GM20000 (cell line): ENCODE measurements at regions not wholly inside any gene's neighbourhood (a gene's known extent, or its start where the extent isn't known, plus 50 kb on each side); places are given as distances from the start of the nearest gene placed in this dataset.

Experiments used
- DNase-seq: peaks from one replicate; pipeline ENCODE4 v3.0.0; 2012; ENCODE audit warnings: low spot score
- TF ChIP-seq, protein P1 (sequence below): IDR thresholded peaks from 2 replicates; pipeline ENCODE4 v1.5.1; 2012; ENCODE audit warnings: mild to moderate bottlenecking, control low read depth; ENCODE audit errors: extremely low read depth, missing control alignments

DNA sequence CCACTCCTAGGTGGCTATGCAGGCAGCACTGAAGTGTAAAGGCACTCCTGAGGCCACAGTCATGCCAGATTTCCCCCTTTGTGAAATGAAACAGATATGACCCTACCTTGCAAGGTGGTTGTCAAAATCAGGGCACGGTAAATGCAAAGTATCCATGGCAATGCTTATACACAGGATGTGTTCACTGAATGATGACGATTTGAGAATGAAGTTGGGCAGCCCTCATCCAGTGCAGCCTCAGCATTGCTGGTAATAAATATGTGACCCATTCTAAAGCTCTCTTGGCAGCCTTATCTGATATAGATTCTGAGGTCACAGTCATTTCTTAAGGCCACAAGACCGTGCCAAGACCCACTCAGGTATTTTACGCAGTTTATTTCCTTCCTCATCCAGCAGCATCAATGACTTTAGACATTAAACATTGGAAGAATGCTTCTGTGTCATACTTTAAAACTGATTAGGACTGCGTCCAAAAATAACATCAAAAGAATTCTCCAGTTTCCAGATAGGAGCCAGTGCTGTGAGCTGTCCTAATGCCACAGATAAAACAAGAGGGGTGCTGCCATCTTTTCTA lies 125.5 kb upstream of the SERTAD2 start:
- TF ChIP-seq, protein P1, sequence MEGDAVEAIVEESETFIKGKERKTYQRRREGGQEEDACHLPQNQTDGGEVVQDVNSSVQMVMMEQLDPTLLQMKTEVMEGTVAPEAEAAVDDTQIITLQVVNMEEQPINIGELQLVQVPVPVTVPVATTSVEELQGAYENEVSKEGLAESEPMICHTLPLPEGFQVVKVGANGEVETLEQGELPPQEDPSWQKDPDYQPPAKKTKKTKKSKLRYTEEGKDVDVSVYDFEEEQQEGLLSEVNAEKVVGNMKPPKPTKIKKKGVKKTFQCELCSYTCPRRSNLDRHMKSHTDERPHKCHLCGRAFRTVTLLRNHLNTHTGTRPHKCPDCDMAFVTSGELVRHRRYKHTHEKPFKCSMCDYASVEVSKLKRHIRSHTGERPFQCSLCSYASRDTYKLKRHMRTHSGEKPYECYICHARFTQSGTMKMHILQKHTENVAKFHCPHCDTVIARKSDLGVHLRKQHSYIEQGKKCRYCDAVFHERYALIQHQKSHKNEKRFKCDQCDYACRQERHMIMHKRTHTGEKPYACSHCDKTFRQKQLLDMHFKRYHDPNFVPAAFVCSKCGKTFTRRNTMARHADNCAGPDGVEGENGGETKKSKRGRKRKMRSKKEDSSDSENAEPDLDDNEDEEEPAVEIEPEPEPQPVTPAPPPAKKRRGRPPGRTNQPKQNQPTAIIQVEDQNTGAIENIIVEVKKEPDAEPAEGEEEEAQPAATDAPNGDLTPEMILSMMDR = no peak

DNA sequence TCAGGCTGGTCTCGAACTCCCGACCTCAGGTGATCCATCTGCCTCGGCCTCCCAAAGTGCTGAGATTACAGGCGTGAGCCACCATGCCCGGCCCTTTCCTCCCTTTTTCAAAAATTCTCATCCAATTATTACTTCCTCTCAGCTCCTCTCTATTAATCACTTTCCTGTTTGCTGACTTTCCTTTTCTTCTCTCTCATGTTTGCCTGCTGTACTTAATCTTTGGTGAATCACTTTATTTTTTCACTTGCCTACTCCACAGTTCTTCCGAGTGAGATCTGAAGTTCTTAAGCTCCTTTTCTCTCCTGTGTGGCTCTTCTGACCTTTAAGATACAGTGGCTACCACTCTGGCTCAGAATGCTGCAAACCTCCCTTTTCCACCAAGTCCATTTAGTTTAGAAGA lies 126.3 kb upstream of the SERTAD2 start:
- TF ChIP-seq, protein P1 = no peak
- no peak for DNase-seq

More for the DNA sequence above, 125.5 kb upstream of the SERTAD2 start:
- no peak for DNase-seq

DNA sequence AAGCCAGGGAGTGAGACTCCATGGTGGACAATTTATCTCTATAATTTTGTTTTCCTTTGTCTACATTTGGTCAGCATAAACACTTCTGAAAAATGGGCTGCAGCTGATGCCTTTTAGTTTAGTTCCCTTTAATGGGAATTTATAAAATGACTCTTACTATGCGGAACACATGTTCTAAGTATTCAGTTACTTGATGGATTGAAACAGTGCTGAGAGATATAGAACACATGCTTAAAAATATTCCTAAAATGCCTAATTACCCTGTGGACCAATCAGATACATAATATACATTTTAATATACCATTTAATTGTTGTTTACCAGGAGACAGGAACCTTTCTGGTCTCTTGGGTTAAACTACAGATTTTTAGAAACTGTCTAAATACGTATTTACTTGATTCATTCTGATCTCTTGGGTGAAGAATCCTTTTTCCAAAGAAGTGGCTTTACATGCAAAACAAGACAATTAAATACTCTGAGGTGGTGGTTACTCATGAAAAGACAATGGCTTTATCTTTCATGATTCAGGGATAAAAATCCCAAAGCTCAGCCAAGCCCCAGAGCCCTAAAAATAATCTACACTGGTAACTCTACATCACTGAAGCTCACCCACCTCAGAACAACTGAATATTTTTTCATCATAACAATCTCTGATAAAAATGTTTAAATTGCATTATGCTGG lies 128.1 kb upstream of the SERTAD2 start:
- TF ChIP-seq, protein P1 = no peak

DNA sequence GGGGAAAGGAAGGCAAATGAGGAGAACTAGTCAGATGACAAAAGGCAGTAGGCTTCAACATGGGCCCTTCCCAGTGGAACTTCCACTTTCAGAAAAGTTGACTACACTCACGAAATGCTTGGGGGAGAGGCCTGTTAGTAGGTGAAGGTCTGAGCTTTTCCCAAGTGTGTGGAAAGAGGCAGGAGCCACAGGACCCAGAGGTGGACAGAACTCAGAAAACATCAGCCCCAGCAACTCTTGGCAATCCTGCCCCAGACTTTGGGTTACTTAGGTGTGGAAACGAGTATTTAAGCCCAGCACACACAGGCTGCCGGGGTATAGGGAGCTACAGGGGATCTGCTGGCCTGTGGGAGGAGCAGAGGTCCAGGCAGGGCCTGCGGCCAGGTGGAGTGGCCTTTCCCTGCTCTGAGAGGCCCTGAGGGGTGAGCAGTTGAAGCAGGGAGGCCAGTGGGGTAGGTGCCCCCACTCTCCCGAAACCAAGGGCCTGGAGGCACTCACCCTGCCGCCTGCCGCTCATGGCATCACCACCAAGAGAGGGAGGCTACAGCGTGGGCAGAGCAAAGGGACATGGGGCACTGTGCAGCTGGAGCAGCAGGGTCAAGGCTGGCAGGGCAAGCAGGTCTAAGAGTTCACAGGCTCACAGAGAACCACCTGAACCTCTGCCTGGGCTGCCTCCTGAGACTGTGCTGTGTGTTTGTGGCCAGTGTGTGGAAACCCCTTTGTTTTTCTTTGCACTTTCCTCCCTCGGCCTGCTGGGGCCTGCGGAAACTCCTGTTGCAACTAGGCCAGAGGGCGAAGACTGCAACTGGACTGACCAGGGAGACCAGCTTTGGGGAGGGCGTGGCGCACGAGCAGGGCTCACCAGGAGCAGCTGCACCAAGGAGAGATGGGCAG lies 130.7 kb upstream of the SERTAD2 start:
- no peak for DNase-seq
- TF ChIP-seq, protein P1 = no peak

More for the DNA sequence above, 128.1 kb upstream of the SERTAD2 start:
- DNase-seq = no peak

DNA sequence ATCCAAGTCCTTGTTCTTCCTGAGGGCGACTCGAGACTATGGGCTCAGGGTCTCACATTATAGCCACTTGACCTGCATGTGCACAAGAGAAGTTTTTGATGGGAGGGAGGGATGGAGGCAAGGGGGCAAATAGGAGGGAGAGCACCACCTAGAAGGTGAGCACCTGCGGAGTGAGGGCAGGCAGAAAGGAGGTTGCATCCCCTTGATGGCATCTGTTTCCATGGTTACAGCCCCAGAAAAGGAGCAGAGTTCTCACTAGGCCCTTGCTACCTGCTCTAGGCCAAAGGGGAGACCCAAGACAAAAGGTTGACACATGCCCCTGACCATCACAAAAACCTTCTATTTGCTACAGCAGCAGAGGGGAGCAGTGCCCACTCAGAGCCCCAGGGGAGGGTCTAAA lies 131.5 kb upstream of the SERTAD2 start:
- DNase-seq = no peak
- TF ChIP-seq, protein P1 = no peak

DNA sequence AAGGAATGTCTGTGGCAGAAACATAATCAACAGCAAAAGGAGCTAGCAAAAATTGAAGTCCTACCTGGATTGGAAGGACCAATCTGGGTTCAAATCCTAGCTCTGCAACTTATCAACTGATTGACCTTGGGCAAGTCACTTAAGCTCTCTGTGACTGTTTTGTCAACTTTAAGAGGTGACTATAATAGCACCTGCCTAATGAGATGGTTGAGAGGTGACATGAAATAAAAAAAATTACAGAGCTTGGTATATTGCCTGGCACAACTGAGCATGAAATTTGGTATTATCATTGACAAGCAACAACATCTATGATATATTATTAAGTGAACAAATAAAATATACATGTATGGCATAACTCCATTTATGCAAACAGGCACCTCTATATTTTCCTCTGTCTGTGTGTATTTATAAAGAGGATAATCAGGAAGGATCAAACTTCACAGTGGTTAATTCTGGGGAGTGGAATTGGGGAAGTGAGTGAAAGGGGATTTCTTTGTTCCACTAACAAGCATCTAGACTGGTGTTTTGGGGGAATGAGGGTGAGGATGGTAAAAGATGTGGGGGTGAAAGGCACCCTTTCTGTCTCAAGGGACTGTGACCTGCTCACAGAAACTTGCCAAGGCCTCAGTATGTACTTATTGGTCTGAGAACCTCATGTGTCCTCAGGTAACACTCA lies 132.8 kb upstream of the SERTAD2 start:
- DNase-seq = no peak
- TF ChIP-seq, protein P1 = no peak
